HepG2 (cell line): ENCODE measurements at regions not wholly inside any gene's neighbourhood (a gene's known extent, or its start where the extent isn't known, plus 50 kb on each side); places are given as distances from the start of the nearest gene placed in this dataset.

ENCODE experiments used
- ATAC-seq: fragments of 200-7000 bp; cut with Tn5 transposase; 3 replicates; pipeline ENCODE4 v1.9.1; 2020; ENCODE audit warnings: mild to moderate bottlenecking, moderate library complexity
- BruUV-seq: library from RNA; stranded (reverse); fragments of 400-500 nt; replicated peaks from 2 replicates; lab custom pipeline; 2021; lab: Mats Ljungman, UMichigan
- CTCF ChIA-PET: fragments of 300-600 bp; formaldehyde crosslinking; extraction: SDS; loops from one replicate; lab custom pipeline; 2021; ENCODE audit warnings: low total read pairs, inconsistent platforms, low intra/inter-chr PET ratio; lab: Yijun Ruan, JAX
- POLR2A ChIA-PET: fragments of 350-600 bp; sonication (Branson Sonifier 250); formaldehyde crosslinking; loops from one replicate; lab custom pipeline; 2020; ENCODE audit warnings: antibody characterized with exemption, inconsistent platforms; lab: Yijun Ruan, JAX
- DNase-seq: peaks from one replicate; pipeline ENCODE4 v3.0.0-alpha.2; 2015; ENCODE audit warnings: low spot score
- FAIRE-seq: peaks from 3 replicates; lab custom pipeline; 2011; peaks lifted over from hg19 to GRCh38; lab: Jason Lieb, UNC
- H2AFZ ChIP-seq: one replicate; pipeline ENCODE4 v1.6.1; 2011; ENCODE audit warnings: low read length, inconsistent platforms
- H3K27ac ChIP-seq: fragments of 300-600 bp; 3 replicates; pipeline ENCODE4 v1.8.0; 2011; ENCODE audit warnings: mixed run types, mild to moderate bottlenecking, mixed read lengths, low read length, inconsistent platforms; ENCODE audit not compliant: insufficient read depth; ENCODE audit errors: extremely low read length
- H3K27me3 ChIP-seq, 2 experiments: fragments of 200-600 bp in 1 of 2; 2 replicates in 1 of 2; 3 replicates in 1 of 2; pipeline versions ENCODE4 v1.6.0 to v1.8.0; 2011; ENCODE audit warnings: low read length in 2 of 2, mild to moderate bottlenecking in 2 of 2, moderate library complexity in 2 of 2, inconsistent platforms in 1 of 2; ENCODE audit not compliant: insufficient read depth in 2 of 2, control insufficient read depth in 1 of 2
- H3K36me3 ChIP-seq, 2 experiments: fragments of 200-600 bp in 1 of 2; replicated peaks in 1 of 2; 2 replicates in 1 of 2; 3 replicates in 1 of 2; pipeline versions ENCODE4 v1.5.1 to v1.8.0; 2011; ENCODE audit warnings: low read length in 2 of 2, inconsistent platforms in 1 of 2; ENCODE audit not compliant: insufficient read depth in 2 of 2, control insufficient read depth in 1 of 2
- H3K4me1 ChIP-seq: 2 replicates; pipeline ENCODE4 v1.5.1; 2012; ENCODE audit warnings: low read length, inconsistent platforms; ENCODE audit not compliant: insufficient read depth
- H3K4me2 ChIP-seq: 2 replicates; pipeline ENCODE4 v1.6.0; 2011; ENCODE audit warnings: low read depth, low read length, inconsistent platforms
- H3K4me3 ChIP-seq, 3 experiments: fragments of 200-600 bp in 1 of 3; sonication (generic), shearing (Covaris generic) in 1 of 3; replicated peaks in 1 of 3; 2 replicates each; pipeline ENCODE4 v1.5.1; 2011 to 2016; ENCODE audit warnings: low read length in 3 of 3, inconsistent platforms in 2 of 3, low read depth in 2 of 3, mild to moderate bottlenecking in 2 of 3, control low read depth in 1 of 3, mixed read lengths in 1 of 3; ENCODE audit not compliant: insufficient read depth in 1 of 3
- H3K79me2 ChIP-seq: one replicate; pipeline ENCODE4 v1.6.1; 2011; ENCODE audit warnings: low read length, inconsistent platforms; ENCODE audit not compliant: insufficient read depth
- H3K9ac ChIP-seq: 2 replicates; pipeline ENCODE4 v1.6.0; 2011; ENCODE audit warnings: mild to moderate bottlenecking, low read depth, low read length, inconsistent platforms; ENCODE audit not compliant: insufficient read depth
- H3K9me3 ChIP-seq: 2 replicates; pipeline ENCODE4 v1.5.1; 2012; ENCODE audit warnings: mild to moderate bottlenecking, low read length
- H4K20me1 ChIP-seq: 2 replicates; pipeline ENCODE4 v1.6.0; 2011; ENCODE audit warnings: inconsistent platforms, mild to moderate bottlenecking, low read length, moderate library complexity; ENCODE audit not compliant: insufficient read depth
- AKAP8 ChIP-seq: sonication (generic); formaldehyde crosslinking; IDR thresholded peaks from 2 replicates; pipeline ENCODE4 v1.5.1; 2020; ENCODE audit warnings: mild to moderate bottlenecking, missing genetic modification reagents
- ARHGAP35 ChIP-seq: sonication (generic); formaldehyde crosslinking; IDR thresholded peaks from 2 replicates; pipeline ENCODE4 v1.9.0; 2022; ENCODE audit warnings: mild to moderate bottlenecking, inconsistent platforms, moderate library complexity, missing genetic modification reagents, borderline replicate concordance
- CEBPG ChIP-seq: IDR thresholded peaks from 2 replicates; pipeline ENCODE4 v1.6.1; 2016
- CREB1 ChIP-seq, 2 experiments: fragments of 450-650 bp in 1 of 2; IDR thresholded peaks; 2 replicates each; pipeline ENCODE4 v1.6.1; 2016 to 2017; ENCODE audit warnings: control low read depth in 1 of 2, mild to moderate bottlenecking in 1 of 2, missing compliant biosample characterization in 1 of 2, missing genetic modification characterization in 1 of 2
- FOXJ3 ChIP-seq: sonication (generic); formaldehyde crosslinking; IDR thresholded peaks from 2 replicates; pipeline ENCODE4 v1.4.0; 2020; ENCODE audit warnings: missing genetic modification reagents, mild to moderate bottlenecking, borderline replicate concordance
- HNRNPK ChIP-seq: fragments of 200-400 bp; formaldehyde crosslinking; IDR thresholded peaks from 2 replicates; pipeline ENCODE4 v1.6.1; 2018; ENCODE audit warnings: low read length, low read depth, moderate library complexity, mild to moderate bottlenecking; ENCODE audit not compliant: poor library complexity, severe bottlenecking
- PCBP1 ChIP-seq: fragments of 200-400 bp; formaldehyde crosslinking; IDR thresholded peaks from 2 replicates; pipeline ENCODE4 v1.6.1; 2017; ENCODE audit warnings: mild to moderate bottlenecking, low read depth, low read length, borderline replicate concordance
- SOX13 ChIP-seq, 3 experiments: fragments of 450-650 bp in 1 of 3; sonication (generic) in 1 of 3; formaldehyde crosslinking in 1 of 3; IDR thresholded peaks in 2 of 3; conservative IDR thresholded peaks in 1 of 3; 2 replicates each; pipeline versions ENCODE4 v1.5.0 to v1.6.1; 2016 to 2020; ENCODE audit warnings: antibody characterized with exemption in 1 of 3, mild to moderate bottlenecking in 1 of 3, missing compliant biosample characterization in 1 of 3, missing genetic modification reagents in 1 of 3, moderate library complexity in 1 of 3
- STAT5B ChIP-seq: sonication (generic); formaldehyde crosslinking; IDR thresholded peaks from 2 replicates; pipeline ENCODE4 v1.4.0; 2020; ENCODE audit warnings: missing genetic modification reagents
- ZFP36 ChIP-seq: fragments of 150-350 bp; IDR thresholded peaks from 2 replicates; pipeline ENCODE4 v1.6.1; 2018; ENCODE audit warnings: borderline replicate concordance, low read length, low read depth; ENCODE audit not compliant: partially characterized antibody
- ZNF20 ChIP-seq: sonication (generic); formaldehyde crosslinking; IDR thresholded peaks from 2 replicates; pipeline ENCODE4 v1.4.0; 2020; ENCODE audit warnings: mild to moderate bottlenecking, moderate library complexity, missing genetic modification reagents
- ZNF326 ChIP-seq: sonication (generic); formaldehyde crosslinking; IDR thresholded peaks from 2 replicates; pipeline ENCODE4 v1.4.0; 2020; ENCODE audit warnings: missing genetic modification reagents, borderline replicate concordance
- ZNF501 ChIP-seq: sonication (generic); formaldehyde crosslinking; IDR thresholded peaks from 2 replicates; pipeline ENCODE4 v1.5.1; 2020; ENCODE audit warnings: mild to moderate bottlenecking, moderate library complexity, missing genetic modification reagents
- ZSCAN31 ChIP-seq: sonication (generic); formaldehyde crosslinking; IDR thresholded peaks from 2 replicates; pipeline ENCODE4 v1.5.0; 2020; ENCODE audit warnings: low read depth, mild to moderate bottlenecking, missing genetic modification reagents
- WGBS: methylation state at CpG from one replicate; pipeline ENCODE4 v1.1.6; 2017; ENCODE audit warnings: low lambda C conversion rate; 5-methylcytosine and 5-hydroxymethylcytosine counted together
- in situ Hi-C: cut with HindIII; loops from 2 replicates; pipeline ENCODE4 v1.10.0; 2017; ENCODE audit warnings: low pct_unique_long_range_greater_than_20kb; ENCODE audit not compliant: extremely low pct_ligation_motif_present
- intact Hi-C: fragments of 100-400 bp; cut with micrococcal nuclease; formaldehyde crosslinking; loops from one replicate; pipeline ENCODE4 v1.10.0; 2022; ENCODE audit not compliant: unreplicated experiment
- TF ChIP-seq, protein P1 (sequence below): sonication (generic); formaldehyde crosslinking; IDR thresholded peaks from 2 replicates; pipeline ENCODE4 v1.5.1; 2020; ENCODE audit warnings: mild to moderate bottlenecking, missing genetic modification reagents, moderate library complexity
- TF ChIP-seq, protein P2 (sequence below): sonication (generic); formaldehyde crosslinking; IDR thresholded peaks from 2 replicates; pipeline ENCODE4 v1.4.0; 2020; ENCODE audit warnings: missing genetic modification reagents, mild to moderate bottlenecking, borderline replicate concordance

DNA sequence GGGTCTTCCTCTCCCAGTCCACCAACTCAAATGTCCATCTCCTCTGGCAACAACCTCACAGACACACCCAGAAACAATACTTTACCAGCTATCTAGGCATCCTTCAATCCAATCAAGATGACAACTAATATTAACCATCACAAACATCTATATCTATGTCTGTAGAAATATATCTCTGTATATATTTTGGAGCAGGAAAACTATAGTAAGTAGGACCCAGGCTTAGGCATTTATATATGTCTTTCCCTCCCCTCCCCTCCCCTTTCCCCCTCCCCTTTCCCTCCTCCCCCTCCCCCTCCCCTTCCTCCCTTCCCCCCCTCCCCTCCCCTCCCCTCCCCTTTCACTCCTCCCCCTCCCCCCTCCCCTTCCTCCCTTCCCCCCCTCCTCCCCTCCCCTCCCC, 210.5 kb downstream of the RNF144A start:
- in situ Hi-C loops, result no loop called here
- CTCF ChIA-PET, result no interaction called here
- DNase-seq, result no peak
- POLR2A ChIA-PET, result no interaction called here
- Histone ChIP-seq H3K9me3 (no peaks in the 10 kb centered on the region), H3K27ac (no peak overlapping the region), H3K9ac (no peak overlapping the region), H3K4me2 (no peak overlapping the region), H3K4me3 (no peak overlapping the region), H3K27me3 (no peaks in the 10 kb centered on the region), H4K20me1 (no peaks in the 10 kb centered on the region), H3K4me1 (no peaks in the 10 kb centered on the region), H3K79me2 (no peaks in the 10 kb centered on the region), H2AFZ (no peak overlapping the region), H3K36me3 (no peaks in the 10 kb centered on the region)
- TF ChIP-seq PCBP1, result peak; percentile 81; the same call in 1 of the 2 replicates
- no peak for TF ChIP-seq STAT5B (CRISPR knock-in tag)
- peak; percentile 91 for TF ChIP-seq HNRNPK
- ATAC-seq, result no peak
- intact Hi-C loops, result no loop called here
- no TSS peak for BruUV-seq
- no peak for FAIRE-seq

DNA sequence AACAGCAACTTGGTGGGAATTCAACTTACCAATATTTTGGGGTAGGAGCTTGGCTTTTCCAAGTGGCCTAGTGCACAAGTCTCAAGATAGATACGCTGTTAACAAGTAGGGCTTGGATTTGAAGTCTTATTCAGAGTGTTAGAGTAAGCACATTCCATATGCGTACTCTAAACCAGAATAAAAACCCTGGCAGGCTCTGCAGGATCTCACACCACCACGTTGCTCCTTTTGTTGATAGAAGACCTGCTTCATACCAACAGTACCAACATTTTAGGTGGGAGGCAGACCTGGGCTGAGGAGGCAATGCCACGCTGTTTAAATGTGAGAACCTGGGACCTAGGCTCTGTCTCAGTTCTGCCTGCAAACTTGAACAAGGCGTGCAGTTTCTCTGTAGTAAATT, 214.0 kb downstream of the RNF144A start:
- no peak for DNase-seq
- Histone ChIP-seq H4K20me1 (no peaks in the 10 kb centered on the region), H3K4me2 (no peak overlapping the region), H3K27ac (no peak overlapping the region), H3K9ac (no peak overlapping the region), H2AFZ (no peak overlapping the region), H3K9me3 (no peaks in the 10 kb centered on the region), H3K4me1 (no peaks in the 10 kb centered on the region), H3K27me3 (no peaks in the 10 kb centered on the region), H3K79me2 (no peaks in the 10 kb centered on the region), H3K4me3 (no peak overlapping the region), H3K36me3 (no peaks in the 10 kb centered on the region)
- BruUV-seq, result no TSS peak
- ChIA-PET CTCF (no interaction called here), POLR2A (no interaction called here)
- 23% methylated on average over 5 of the region's 5 CpGs for WGBS
- no peak for ATAC-seq
- intact Hi-C loops (no loop called here), in situ Hi-C loops (no loop called here)
- no peak for FAIRE-seq
- TF ChIP-seq AKAP8 (CRISPR knock-in tag) (no peak), ZSCAN31 (CRISPR knock-in tag) (no peak), CEBPG (no peak), ZNF20 (CRISPR knock-in tag) (no peak), ZNF326 (CRISPR knock-in tag) (no peak), ZNF501 (CRISPR knock-in tag) (no peak), FOXJ3 (CRISPR knock-in tag) (no peak), CREB1 (IDR thresholded peaks at IDR 0.05) (no peak), CREB1 (CRISPR knock-in tag; IDR thresholded peaks at IDR 0.05) (no peak), SOX13 (IDR thresholded peaks at IDR 0.05) (no peak), SOX13 (CRISPR knock-in tag; conservative IDR thresholded peaks at IDR 0.05 in 1 of 2, IDR thresholded peaks at IDR 0.05 in 1 of 2) (no peak), ZFP36 (no peak), ARHGAP35 (CRISPR knock-in tag) (no peak)
- TF ChIP-seq, protein P1, sequence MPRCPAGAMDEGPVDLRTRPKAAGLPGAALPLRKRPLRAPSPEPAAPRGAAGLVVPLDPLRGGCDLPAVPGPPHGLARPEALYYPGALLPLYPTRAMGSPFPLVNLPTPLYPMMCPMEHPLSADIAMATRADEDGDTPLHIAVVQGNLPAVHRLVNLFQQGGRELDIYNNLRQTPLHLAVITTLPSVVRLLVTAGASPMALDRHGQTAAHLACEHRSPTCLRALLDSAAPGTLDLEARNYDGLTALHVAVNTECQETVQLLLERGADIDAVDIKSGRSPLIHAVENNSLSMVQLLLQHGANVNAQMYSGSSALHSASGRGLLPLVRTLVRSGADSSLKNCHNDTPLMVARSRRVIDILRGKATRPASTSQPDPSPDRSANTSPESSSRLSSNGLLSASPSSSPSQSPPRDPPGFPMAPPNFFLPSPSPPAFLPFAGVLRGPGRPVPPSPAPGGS, result no peak
- TF ChIP-seq, protein P2, sequence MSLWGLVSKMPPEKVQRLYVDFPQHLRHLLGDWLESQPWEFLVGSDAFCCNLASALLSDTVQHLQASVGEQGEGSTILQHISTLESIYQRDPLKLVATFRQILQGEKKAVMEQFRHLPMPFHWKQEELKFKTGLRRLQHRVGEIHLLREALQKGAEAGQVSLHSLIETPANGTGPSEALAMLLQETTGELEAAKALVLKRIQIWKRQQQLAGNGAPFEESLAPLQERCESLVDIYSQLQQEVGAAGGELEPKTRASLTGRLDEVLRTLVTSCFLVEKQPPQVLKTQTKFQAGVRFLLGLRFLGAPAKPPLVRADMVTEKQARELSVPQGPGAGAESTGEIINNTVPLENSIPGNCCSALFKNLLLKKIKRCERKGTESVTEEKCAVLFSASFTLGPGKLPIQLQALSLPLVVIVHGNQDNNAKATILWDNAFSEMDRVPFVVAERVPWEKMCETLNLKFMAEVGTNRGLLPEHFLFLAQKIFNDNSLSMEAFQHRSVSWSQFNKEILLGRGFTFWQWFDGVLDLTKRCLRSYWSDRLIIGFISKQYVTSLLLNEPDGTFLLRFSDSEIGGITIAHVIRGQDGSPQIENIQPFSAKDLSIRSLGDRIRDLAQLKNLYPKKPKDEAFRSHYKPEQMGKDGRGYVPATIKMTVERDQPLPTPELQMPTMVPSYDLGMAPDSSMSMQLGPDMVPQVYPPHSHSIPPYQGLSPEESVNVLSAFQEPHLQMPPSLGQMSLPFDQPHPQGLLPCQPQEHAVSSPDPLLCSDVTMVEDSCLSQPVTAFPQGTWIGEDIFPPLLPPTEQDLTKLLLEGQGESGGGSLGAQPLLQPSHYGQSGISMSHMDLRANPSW, result no peak
